GM20000 (cell line): ENCODE measurements at regions not wholly inside any gene's neighbourhood (a gene's known extent, or its start where the extent isn't known, plus 50 kb on each side); places are given as distances from the start of the nearest gene placed in this dataset.

Experiments
- DNase-seq: peaks from one replicate; pipeline ENCODE4 v3.0.0; 2012; ENCODE audit warnings: low spot score
- TF ChIP-seq, protein P1 (sequence below): IDR thresholded peaks from 2 replicates; pipeline ENCODE4 v1.5.1; 2012; ENCODE audit warnings: mild to moderate bottlenecking, control low read depth; ENCODE audit errors: extremely low read depth, missing control alignments

DNA sequence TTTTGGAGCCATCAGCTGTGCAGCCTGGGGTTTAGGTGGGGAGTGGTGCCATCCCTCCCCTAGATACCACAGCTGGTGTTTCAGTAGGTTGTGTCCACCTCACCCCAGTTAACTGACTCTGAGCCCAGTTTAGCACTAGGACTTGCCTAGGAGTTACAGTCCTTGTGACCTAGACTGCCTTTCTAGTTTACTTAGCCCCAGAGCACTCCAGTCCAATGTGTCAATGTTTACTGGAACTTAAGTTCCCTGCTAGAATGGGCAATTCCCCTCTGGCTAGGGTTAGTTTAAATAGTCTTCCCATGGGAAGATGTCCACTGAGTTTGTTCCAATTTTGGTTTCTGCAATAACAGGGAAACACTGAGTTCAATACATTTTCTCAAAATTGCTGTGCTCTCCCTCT is 909.2 kb downstream of the CCDC85A start:
- TF ChIP-seq, protein P1, sequence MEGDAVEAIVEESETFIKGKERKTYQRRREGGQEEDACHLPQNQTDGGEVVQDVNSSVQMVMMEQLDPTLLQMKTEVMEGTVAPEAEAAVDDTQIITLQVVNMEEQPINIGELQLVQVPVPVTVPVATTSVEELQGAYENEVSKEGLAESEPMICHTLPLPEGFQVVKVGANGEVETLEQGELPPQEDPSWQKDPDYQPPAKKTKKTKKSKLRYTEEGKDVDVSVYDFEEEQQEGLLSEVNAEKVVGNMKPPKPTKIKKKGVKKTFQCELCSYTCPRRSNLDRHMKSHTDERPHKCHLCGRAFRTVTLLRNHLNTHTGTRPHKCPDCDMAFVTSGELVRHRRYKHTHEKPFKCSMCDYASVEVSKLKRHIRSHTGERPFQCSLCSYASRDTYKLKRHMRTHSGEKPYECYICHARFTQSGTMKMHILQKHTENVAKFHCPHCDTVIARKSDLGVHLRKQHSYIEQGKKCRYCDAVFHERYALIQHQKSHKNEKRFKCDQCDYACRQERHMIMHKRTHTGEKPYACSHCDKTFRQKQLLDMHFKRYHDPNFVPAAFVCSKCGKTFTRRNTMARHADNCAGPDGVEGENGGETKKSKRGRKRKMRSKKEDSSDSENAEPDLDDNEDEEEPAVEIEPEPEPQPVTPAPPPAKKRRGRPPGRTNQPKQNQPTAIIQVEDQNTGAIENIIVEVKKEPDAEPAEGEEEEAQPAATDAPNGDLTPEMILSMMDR: no peak
- DNase-seq: no peak

DNA sequence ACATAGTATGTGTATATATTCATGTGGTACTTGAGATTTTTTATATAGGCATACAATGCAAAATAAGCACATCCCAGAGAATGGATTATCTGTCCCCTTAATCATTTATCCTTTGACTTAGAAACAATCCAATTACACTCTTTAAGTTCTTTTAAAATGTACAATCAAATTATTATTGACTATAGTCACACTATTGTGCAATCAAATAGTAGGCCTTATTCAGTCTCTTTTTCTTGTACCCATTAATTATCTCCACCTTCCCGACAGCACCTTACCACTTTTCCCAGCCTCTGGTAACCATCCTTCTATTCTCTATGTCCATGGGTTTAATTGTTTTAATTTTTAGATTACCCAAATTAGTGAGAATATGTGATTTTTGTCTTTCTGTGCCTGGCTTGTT is 914.1 kb downstream of the CCDC85A start:
- DNase-seq: no peak
- TF ChIP-seq, protein P1: no peak

DNA sequence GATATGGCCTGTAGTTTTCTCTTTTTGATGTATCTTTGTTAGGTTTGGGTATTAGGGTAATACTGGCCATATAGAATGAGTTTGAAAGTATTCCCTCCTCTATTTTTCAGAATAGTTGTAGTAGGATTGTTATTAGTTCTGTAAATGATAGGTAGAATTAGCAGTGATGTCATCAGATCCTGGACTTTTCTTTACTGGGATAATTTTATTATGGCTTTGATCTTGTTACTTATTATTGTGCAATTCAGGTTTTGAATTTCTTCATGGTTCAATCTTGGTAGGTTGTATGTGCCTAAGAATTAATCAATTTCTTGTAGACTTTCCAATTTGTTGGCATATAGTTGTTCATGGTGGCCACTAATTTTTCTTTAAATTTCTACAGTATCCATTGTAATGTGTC is 916.6 kb downstream of the CCDC85A start:
- TF ChIP-seq, protein P1: no peak

DNA sequence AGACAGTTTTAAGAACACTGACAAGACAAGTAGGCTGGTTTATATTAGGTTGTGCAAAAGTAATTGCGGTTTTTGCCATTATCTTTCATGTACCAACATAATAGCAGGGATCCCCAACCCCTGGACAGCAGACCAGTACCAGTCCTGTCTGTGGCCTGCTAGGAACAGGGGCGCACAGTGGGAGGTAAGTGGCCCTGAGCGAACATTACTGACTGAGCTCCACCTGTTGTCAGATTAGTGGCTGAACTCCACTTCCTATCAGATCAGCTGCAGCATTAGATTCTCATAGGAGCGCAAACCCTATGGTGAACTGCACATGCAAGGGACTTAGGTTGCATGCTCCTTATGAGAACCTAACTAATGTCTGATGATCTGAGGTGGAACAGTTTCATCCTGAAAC is 921.9 kb downstream of the CCDC85A start:
- no peak for DNase-seq

More for the DNA sequence above, 916.6 kb downstream of the CCDC85A start:
- no peak for DNase-seq

DNA sequence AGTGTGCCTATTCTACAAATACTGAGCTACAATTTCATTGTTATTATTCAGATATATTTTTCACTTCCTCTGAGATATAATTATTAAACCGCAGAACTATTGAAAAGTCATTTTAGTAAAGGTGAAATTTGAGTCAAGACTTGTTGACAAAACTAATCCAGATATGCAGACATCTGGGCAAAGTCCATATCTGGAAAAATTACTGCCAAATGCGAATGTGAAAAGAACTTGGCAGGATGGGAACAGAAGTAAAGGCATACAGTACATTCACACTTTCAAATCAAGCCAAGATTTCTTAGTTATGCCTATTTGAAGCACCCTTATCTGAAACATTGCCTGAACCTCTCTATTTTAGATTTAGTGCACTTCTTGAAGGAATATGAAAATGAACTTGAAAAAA is 923.6 kb downstream of the CCDC85A start:
- DNase-seq: no peak
- TF ChIP-seq, protein P1: no peak

More for the DNA sequence above, 921.9 kb downstream of the CCDC85A start:
- TF ChIP-seq, protein P1: no peak

DNA sequence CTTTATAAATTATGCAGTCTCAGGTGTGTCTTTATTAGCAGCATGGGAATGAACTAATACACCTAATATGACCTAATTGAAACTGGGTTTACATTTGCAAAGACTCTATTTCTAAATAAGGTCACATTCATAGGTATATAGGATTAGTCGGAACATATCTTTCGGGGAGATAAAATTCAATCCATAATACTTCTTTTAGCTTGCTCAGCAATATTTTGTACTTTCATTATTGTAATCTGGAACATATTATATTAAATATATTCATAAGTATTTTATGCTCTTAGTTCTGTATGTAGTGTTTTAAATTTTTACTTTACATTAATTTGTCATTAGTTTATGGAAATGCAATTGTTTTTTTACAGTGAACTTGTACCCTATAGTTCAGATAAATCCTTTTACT is 927.7 kb downstream of the CCDC85A start:
- TF ChIP-seq, protein P1: no peak
- no peak for DNase-seq

DNA sequence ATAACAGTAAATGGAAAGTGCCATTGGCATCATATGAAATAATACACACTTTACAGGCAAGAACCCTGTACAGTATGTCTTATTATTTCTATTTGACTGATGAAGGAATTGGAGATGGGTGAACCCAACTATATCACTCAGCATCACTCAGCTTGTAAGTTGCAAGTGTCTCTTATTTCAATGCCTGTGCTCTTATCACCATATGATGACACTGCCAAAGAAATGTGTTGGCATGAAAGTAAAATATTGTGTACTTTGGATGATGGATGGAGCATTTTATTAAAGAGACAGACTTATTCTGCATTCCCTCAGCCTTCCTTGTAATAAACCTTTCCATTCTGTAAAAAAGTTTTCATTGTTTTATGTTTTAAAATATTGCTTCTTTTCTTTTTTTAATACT is 927.5 kb upstream of the VRK2 start:
- TF ChIP-seq, protein P1: no peak
- no peak for DNase-seq
